ENCODE measurements at regions not wholly inside any gene's neighbourhood (a gene's known extent, or its start where the extent isn't known, plus 50 kb on each side); places are given as distances from the start of the nearest gene placed in this dataset.

- no TSS peak for BruUV-seq (replicated peaks)
Measured at GRCh38 chr14:84532016-84532415, 997.9 kb upstream of the FLRT2 start.

GRCh38 chr14:84533181-84533725 lies 996.7 kb upstream of the FLRT2 start:
- no peak for DNase-seq (ENCODE audit: low spot score)
- Histone ChIP-seq H3K36me3 (ENCODE audit: insufficient read depth, low read length) (no peaks in the 10 kb centered on the region), H2AFZ (ENCODE audit: low read length) (no peak overlapping the region), H3K79me2 (ENCODE audit: insufficient read depth, low read depth, low read length) (no peaks in the 10 kb centered on the region), H3K27ac (ENCODE audit: low read depth, low read length, poor library complexity, severe bottlenecking) (no peak overlapping the region), H3K4me1 (ENCODE audit: insufficient read depth, low read length, poor library complexity, severe bottlenecking) (no peaks in the 10 kb centered on the region), H3K4me3 (ENCODE audit: low read depth, low read length, poor library complexity, severe bottlenecking) (no peak overlapping the region), H3K9me2 (ENCODE audit: insufficient read depth, low read length) (no peaks in the 10 kb centered on the region), H3K9me3 (ENCODE audit: low read length) (no peaks in the 10 kb centered on the region), H3K4me2 (ENCODE audit: low read length) (no peak overlapping the region), H4K20me1 (ENCODE audit: insufficient read depth, low read length) (no peaks in the 10 kb centered on the region)
- BruUV-seq (replicated peaks), result no TSS peak
- TF ChIP-seq CTCF (conservative IDR thresholded peaks at IDR 0.05; ENCODE audit: low read length) (no peak), EZH2phosphoT487 (IDR thresholded peaks at IDR 0.05; ENCODE audit: borderline replicate concordance, low read depth, low read length) (no peak)
- POLR2A ChIA-PET, result no interaction called here
- CTCF ChIA-PET (ENCODE audit: unreplicated experiment), result no interaction called here
- intact Hi-C loops (cut with micrococcal nuclease; ENCODE audit: unreplicated experiment), result no loop called here

More at GRCh38 chr14:84532016-84532415, 997.9 kb upstream of the FLRT2 start:
- H4K20me1 ChIP-seq (ENCODE audit: insufficient read depth, low read length), result no peaks in the 10 kb centered on the region
- H3K27ac ChIP-seq (ENCODE audit: low read depth, low read length, poor library complexity, severe bottlenecking), result no peak overlapping the region
- no peaks in the 10 kb centered on the region for H3K79me2 ChIP-seq (ENCODE audit: insufficient read depth, low read depth, low read length)
- no peaks in the 10 kb centered on the region for H3K36me3 ChIP-seq (ENCODE audit: insufficient read depth, low read length)
- no peak for DNase-seq (ENCODE audit: low spot score)
- H3K4me3 ChIP-seq (ENCODE audit: low read depth, low read length, poor library complexity, severe bottlenecking), result no peak overlapping the region
- H2AFZ ChIP-seq (ENCODE audit: low read length), result no peak overlapping the region
- no peaks in the 10 kb centered on the region for H3K9me3 ChIP-seq (ENCODE audit: low read length)
- no peaks in the 10 kb centered on the region for H3K9me2 ChIP-seq (ENCODE audit: insufficient read depth, low read length)
- no peak for TF ChIP-seq CTCF (conservative IDR thresholded peaks at IDR 0.05; ENCODE audit: low read length)
- no peak overlapping the region for H3K4me2 ChIP-seq (ENCODE audit: low read length)
- POLR2A ChIA-PET, result no interaction called here
- intact Hi-C loops (cut with micrococcal nuclease; ENCODE audit: unreplicated experiment), result no loop called here
- no peaks in the 10 kb centered on the region for H3K4me1 ChIP-seq (ENCODE audit: insufficient read depth, low read length, poor library complexity, severe bottlenecking)
- CTCF ChIA-PET (ENCODE audit: unreplicated experiment), result no interaction called here

- H4K20me1 ChIP-seq (ENCODE audit: insufficient read depth, low read length), result no peaks in the 10 kb centered on the region
- ChIA-PET CTCF (ENCODE audit: unreplicated experiment) (no interaction called here), POLR2A (no interaction called here)
- intact Hi-C loops (cut with micrococcal nuclease; ENCODE audit: unreplicated experiment), result no loop called here
- no peak for DNase-seq (ENCODE audit: low spot score)
- H3K36me3 ChIP-seq (ENCODE audit: insufficient read depth, low read length), result no peaks in the 10 kb centered on the region
- BruUV-seq (replicated peaks), result no TSS peak
- H3K27ac ChIP-seq (ENCODE audit: low read depth, low read length, poor library complexity, severe bottlenecking), result no peak overlapping the region
- H3K4me2 ChIP-seq (ENCODE audit: low read length), result no peak overlapping the region
- H3K9me3 ChIP-seq (ENCODE audit: low read length), result no peaks in the 10 kb centered on the region
- H3K79me2 ChIP-seq (ENCODE audit: insufficient read depth, low read depth, low read length), result no peaks in the 10 kb centered on the region
- H3K4me3 ChIP-seq (ENCODE audit: low read depth, low read length, poor library complexity, severe bottlenecking), result no peak overlapping the region
- TF ChIP-seq CTCF (conservative IDR thresholded peaks at IDR 0.05; ENCODE audit: low read length), result no peak
- TF ChIP-seq EZH2phosphoT487 (IDR thresholded peaks at IDR 0.05; ENCODE audit: borderline replicate concordance, low read depth, low read length), result no peak
- no peaks in the 10 kb centered on the region for H3K9me2 ChIP-seq (ENCODE audit: insufficient read depth, low read length)
- no peak overlapping the region for H2AFZ ChIP-seq (ENCODE audit: low read length)
- no peaks in the 10 kb centered on the region for H3K4me1 ChIP-seq (ENCODE audit: insufficient read depth, low read length, poor library complexity, severe bottlenecking)
Measured at GRCh38 chr14:84533791-84534190, 996.2 kb upstream of the FLRT2 start.

All from OCI-LY7 (cell line).